A549 (cell line): ENCODE measurements at regions not wholly inside any gene's neighbourhood (a gene's known extent, or its start where the extent isn't known, plus 50 kb on each side); places are given as distances from the start of the nearest gene placed in this dataset.

Source experiments
- ATAC-seq, 2 experiments: fragments of 200-7000 bp in 1 of 2; fragments of >200 bp in 1 of 2; cut with Nextera tagmentation in 1 of 2; cut with Tn5 transposase in 1 of 2; 3 replicates each; pipeline versions ENCODE4 v1.8.0 to v1.9.1; 2018 to 2020; ENCODE audit warnings: mild to moderate bottlenecking in 1 of 2, moderate library complexity in 1 of 2
- CTCF ChIA-PET: fragments of 300-600 bp; sonication (Branson Sonifier 250); formaldehyde crosslinking; extraction: SDS; loops from one replicate; lab custom pipeline; 2021; ENCODE audit warnings: antibody characterized with exemption, inconsistent platforms; lab: Yijun Ruan, JAX
- POLR2A ChIA-PET: fragments of 350-600 bp; formaldehyde crosslinking; extraction: SDS; loops from one replicate; lab custom pipeline; 2021; ENCODE audit warnings: antibody characterized with exemption, inconsistent platforms; lab: Yijun Ruan, JAX
- DNase-seq, 2 experiments: peaks; one replicate each; pipeline versions ENCODE4 v3.0.0 to v3.0.0-alpha.2; 2011 to 2016; ENCODE audit warnings: low read depth in 1 of 2, low spot score in 1 of 2
- FAIRE-seq: peaks from 2 replicates; lab custom pipeline; 2011; peaks lifted over from hg19 to GRCh38; lab: Jason Lieb, UNC
- H3K27ac ChIP-seq, 2 experiments: fragments of >200 bp; sonication (Bioruptor Twin); formaldehyde crosslinking; 3 replicates each; pipeline ENCODE4 v1.5.1; 2016 to 2017
- H3K4me1 ChIP-seq: fragments of >200 bp; sonication (Bioruptor Twin); formaldehyde crosslinking; 3 replicates; pipeline ENCODE4 v1.6.1; 2016
- H3K4me2 ChIP-seq: fragments of >200 bp; sonication (Bioruptor Twin); formaldehyde crosslinking; 3 replicates; pipeline ENCODE4 v1.6.1; 2016
- H3K4me3 ChIP-seq: fragments of >200 bp; sonication (Bioruptor Twin); formaldehyde crosslinking; 3 replicates; pipeline ENCODE4 v1.5.1; 2016
- H3K9me3 ChIP-seq: fragments of >200 bp; sonication (Bioruptor Twin); formaldehyde crosslinking; 3 replicates; pipeline ENCODE4 v1.6.1; 2016
- CBX2 ChIP-seq: fragments of 200-600 bp; sonication (generic); IDR thresholded peaks from 2 replicates; pipeline ENCODE4 v1.6.1; 2016; ENCODE audit warnings: low read depth, mild to moderate bottlenecking, borderline replicate concordance
- CHD4 ChIP-seq: fragments of 200-600 bp; sonication (generic); IDR thresholded peaks from 2 replicates; pipeline ENCODE4 v1.6.1; 2016; ENCODE audit warnings: antibody characterized with exemption, mild to moderate bottlenecking, borderline replicate concordance
- ESRRA ChIP-seq: fragments of 150-350 bp; IDR thresholded peaks from 2 replicates; pipeline ENCODE4 v1.6.1; 2014; ENCODE audit warnings: mild to moderate bottlenecking, low read length, borderline replicate concordance
- HES2 ChIP-seq: fragments of >200 bp; sonication (Bioruptor Twin); formaldehyde crosslinking; IDR thresholded peaks from 2 replicates; pipeline ENCODE4 v1.6.1; 2016
- HEYL ChIP-seq: fragments of 250-450 bp; sonication (Bioruptor Pico); IDR thresholded peaks from 2 replicates; pipeline ENCODE4 v1.8.0; 2021; ENCODE audit warnings: mild to moderate bottlenecking, moderate library complexity
- JUN ChIP-seq, 2 experiments: fragments of >200 bp; sonication (Bioruptor Twin); formaldehyde crosslinking; IDR thresholded peaks; 2 replicates in 1 of 2; 3 replicates in 1 of 2; pipeline ENCODE4 v1.6.1; 2016 to 2017
- JUNB ChIP-seq: fragments of >200 bp; sonication (Bioruptor Twin); formaldehyde crosslinking; IDR thresholded peaks from 2 replicates; pipeline ENCODE4 v1.6.1; 2016
- KDM1A ChIP-seq: fragments of 200-600 bp; sonication (generic); IDR thresholded peaks from 2 replicates; pipeline ENCODE4 v1.6.1; 2016; ENCODE audit warnings: low read depth, mild to moderate bottlenecking
- NR3C1 ChIP-seq: fragments of >200 bp; sonication (Bioruptor Twin); formaldehyde crosslinking; IDR thresholded peaks from 3 replicates; pipeline ENCODE4 v1.6.1; 2017
- PHF8 ChIP-seq: fragments of 200-600 bp; sonication (generic); IDR thresholded peaks from 2 replicates; pipeline ENCODE4 v1.6.1; 2016; ENCODE audit warnings: low read depth, mild to moderate bottlenecking, antibody characterized with exemption, moderate library complexity, borderline replicate concordance
- POLR2AphosphoS2 ChIP-seq: conservative IDR thresholded peaks from 2 replicates; pipeline ENCODE4 v1.6.1; 2012; ENCODE audit warnings: low read length, improper control_type of control experiment, inconsistent platforms
- RAD21 ChIP-seq, 2 experiments: fragments of >200 bp in 1 of 2; sonication (Bioruptor Twin) in 1 of 2; formaldehyde crosslinking in 1 of 2; IDR thresholded peaks in 1 of 2; conservative IDR thresholded peaks in 1 of 2; 2 replicates in 1 of 2; 3 replicates in 1 of 2; pipeline ENCODE4 v1.6.1; 2012 to 2018; ENCODE audit warnings: inconsistent platforms in 1 of 2
- RCOR1 ChIP-seq: fragments of 150-350 bp; IDR thresholded peaks from 2 replicates; pipeline ENCODE4 v1.6.1; 2014; ENCODE audit warnings: antibody characterized with exemption, low read length, low read depth
- RNF2 ChIP-seq: fragments of 200-600 bp; sonication (generic); IDR thresholded peaks from 2 replicates; pipeline ENCODE4 v1.6.1; 2016; ENCODE audit warnings: low read depth, mild to moderate bottlenecking, antibody characterized with exemption, moderate library complexity, borderline replicate concordance
- TFCP2L1 ChIP-seq: fragments of 250-450 bp; sonication (Bioruptor Pico); IDR thresholded peaks from 2 replicates; pipeline ENCODE4 v1.5.0; 2021; ENCODE audit warnings: mild to moderate bottlenecking
- TP53 ChIP-seq: fragments of 250-450 bp; sonication (Bioruptor Pico); IDR thresholded peaks from 2 replicates; pipeline ENCODE4 v1.5.0; 2021; ENCODE audit warnings: mild to moderate bottlenecking, moderate library complexity
- ZFP36 ChIP-seq: fragments of 450-650 bp; IDR thresholded peaks from 2 replicates; pipeline ENCODE4 v1.6.1; 2014; ENCODE audit warnings: borderline replicate concordance; ENCODE audit not compliant: partially characterized antibody
- ZNF302 ChIP-seq: fragments of 250-450 bp; sonication (Bioruptor Pico); IDR thresholded peaks from 2 replicates; pipeline ENCODE4 v1.9.0; 2021; ENCODE audit warnings: inconsistent platforms, mild to moderate bottlenecking, moderate library complexity
- ZSCAN20 ChIP-seq: fragments of 250-450 bp; sonication (Bioruptor Pico); IDR thresholded peaks from 2 replicates; pipeline ENCODE4 v1.8.0; 2022; ENCODE audit warnings: mild to moderate bottlenecking, moderate library complexity
- WGBS: methylation state at CpG from one replicate; pipeline ENCODE4 v1.1.6; 2017; ENCODE audit errors: missing lambda C conversion rate; 5-methylcytosine and 5-hydroxymethylcytosine counted together
- TF ChIP-seq, protein P1 (sequence below): fragments of 250-450 bp; sonication (Bioruptor Pico); IDR thresholded peaks from 2 replicates; pipeline ENCODE4 v1.5.0; 2021; ENCODE audit warnings: mild to moderate bottlenecking, moderate library complexity, borderline replicate concordance
- TF ChIP-seq, protein P2 (sequence below): IDR thresholded peaks from 2 replicates; pipeline ENCODE4 v1.6.1; 2012

- Histone ChIP-seq H3K27ac (no peak overlapping the region), H3K9me3 (no peaks in the 10 kb centered on the region), H3K4me1 (no peaks in the 10 kb centered on the region), H3K4me3 (no peak overlapping the region), H3K4me2 (no peak overlapping the region)
- ATAC-seq (no peak), FAIRE-seq (no peak), DNase-seq (no peak)
- 51% methylated on average over 23 of the region's 23 CpGs for WGBS
- ChIA-PET CTCF (no interaction called here), POLR2A (no interaction called here)
- TF ChIP-seq RCOR1 = no peak
- no peak for TF ChIP-seq ZNF302
- no peak for TF ChIP-seq TFCP2L1 (CRISPR knock-in tag)
- TF ChIP-seq JUNB = no peak
- no peak for TF ChIP-seq CHD4
- no peak for TF ChIP-seq POLR2AphosphoS2
- TF ChIP-seq HEYL (CRISPR knock-in tag) = no peak
- no peak for TF ChIP-seq JUN (IDR thresholded peaks at IDR 0.05)
- TF ChIP-seq RAD21 (conservative IDR thresholded peaks at IDR 0.05 in 1 of 2, IDR thresholded peaks at IDR 0.05 in 1 of 2) = no peak
- TF ChIP-seq HES2 = no peak
- no peak for TF ChIP-seq ZSCAN20 (CRISPR knock-in tag)
- TF ChIP-seq, protein P1, sequence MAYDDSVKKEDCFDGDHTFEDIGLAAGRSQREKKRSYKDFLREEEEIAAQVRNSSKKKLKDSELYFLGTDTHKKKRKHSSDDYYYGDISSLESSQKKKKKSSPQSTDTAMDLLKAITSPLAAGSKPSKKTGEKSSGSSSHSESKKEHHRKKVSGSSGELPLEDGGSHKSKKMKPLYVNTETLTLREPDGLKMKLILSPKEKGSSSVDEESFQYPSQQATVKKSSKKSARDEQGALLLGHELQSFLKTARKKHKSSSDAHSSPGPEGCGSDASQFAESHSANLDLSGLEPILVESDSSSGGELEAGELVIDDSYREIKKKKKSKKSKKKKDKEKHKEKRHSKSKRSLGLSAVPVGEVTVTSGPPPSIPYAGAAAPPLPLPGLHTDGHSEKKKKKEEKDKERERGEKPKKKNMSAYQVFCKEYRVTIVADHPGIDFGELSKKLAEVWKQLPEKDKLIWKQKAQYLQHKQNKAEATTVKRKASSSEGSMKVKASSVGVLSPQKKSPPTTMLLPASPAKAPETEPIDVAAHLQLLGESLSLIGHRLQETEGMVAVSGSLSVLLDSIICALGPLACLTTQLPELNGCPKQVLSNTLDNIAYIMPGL = no peak
Measured at GRCh38 chr18:76145521-76146376, 349.3 kb downstream of the ZNF516 start.

DNA sequence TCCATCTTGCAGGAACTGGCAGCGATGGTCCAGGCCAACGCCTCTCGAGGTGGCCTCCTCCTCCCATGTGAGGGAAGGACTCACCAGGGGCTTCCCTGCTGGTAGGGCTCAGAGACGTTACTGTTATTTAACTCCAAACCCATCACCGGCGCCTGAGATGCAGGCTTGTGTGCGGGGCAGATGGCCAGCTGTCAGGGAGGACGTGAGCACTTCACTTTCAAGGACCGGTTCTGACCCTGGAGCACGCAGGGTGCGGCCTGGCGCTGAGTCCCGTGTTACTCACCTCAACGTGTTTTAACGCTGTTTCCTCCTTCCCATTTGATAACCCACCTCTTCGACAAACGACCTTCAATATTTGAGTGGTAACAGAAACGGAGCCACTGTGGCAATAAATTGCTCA, 350.2 kb downstream of the ZNF516 start:
- CTCF ChIA-PET = no interaction called here

GRCh38 chr18:76142611-76143010, 352.4 kb downstream of the ZNF516 start:
- ChIA-PET POLR2A (no interaction called here), CTCF (no interaction called here)
- H3K4me3 ChIP-seq = no peak overlapping the region
- no peak for TF ChIP-seq RAD21 (conservative IDR thresholded peaks at IDR 0.05 in 1 of 2, IDR thresholded peaks at IDR 0.05 in 1 of 2)
- H3K27ac ChIP-seq = no peak overlapping the region
- H3K4me1 ChIP-seq = no peaks in the 10 kb centered on the region
- H3K9me3 ChIP-seq = no peaks in the 10 kb centered on the region
- 12% methylated on average over 2 of the region's 2 CpGs for WGBS
- DNase-seq (no peak), FAIRE-seq (no peak), ATAC-seq (no peak)
- H3K4me2 ChIP-seq = no peak overlapping the region

More for the DNA sequence above, 350.2 kb downstream of the ZNF516 start:
- no peak overlapping the region for H3K4me3 ChIP-seq
- DNase-seq (no peak), ATAC-seq (no peak)
- H3K27ac ChIP-seq = no peak overlapping the region
- no peak for TF ChIP-seq NR3C1
- no peak for TF ChIP-seq JUNB
- no peak for TF ChIP-seq PHF8
- no peak for TF ChIP-seq KDM1A
- no peak for TF ChIP-seq TP53
- TF ChIP-seq, protein P2, sequence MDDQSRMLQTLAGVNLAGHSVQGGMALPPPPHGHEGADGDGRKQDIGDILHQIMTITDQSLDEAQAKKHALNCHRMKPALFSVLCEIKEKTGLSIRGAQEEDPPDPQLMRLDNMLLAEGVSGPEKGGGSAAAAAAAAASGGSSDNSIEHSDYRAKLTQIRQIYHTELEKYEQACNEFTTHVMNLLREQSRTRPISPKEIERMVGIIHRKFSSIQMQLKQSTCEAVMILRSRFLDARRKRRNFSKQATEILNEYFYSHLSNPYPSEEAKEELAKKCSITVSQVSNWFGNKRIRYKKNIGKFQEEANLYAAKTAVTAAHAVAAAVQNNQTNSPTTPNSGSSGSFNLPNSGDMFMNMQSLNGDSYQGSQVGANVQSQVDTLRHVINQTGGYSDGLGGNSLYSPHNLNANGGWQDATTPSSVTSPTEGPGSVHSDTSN = no peak
- no peak for TF ChIP-seq RNF2
- no peak for TF ChIP-seq ZFP36
- TF ChIP-seq HES2 = no peak
- no peak for TF ChIP-seq ESRRA
- no peak for TF ChIP-seq POLR2AphosphoS2
- no peak for TF ChIP-seq RAD21 (conservative IDR thresholded peaks at IDR 0.05 in 1 of 2, IDR thresholded peaks at IDR 0.05 in 1 of 2)
- TF ChIP-seq CBX2 = no peak
- no peak for TF ChIP-seq TFCP2L1 (CRISPR knock-in tag)
- TF ChIP-seq, all 56 proteins: peak for 0
- WGBS = 31% methylated on average over 14 of the region's 18 CpGs
- Histone ChIP-seq H3K9me3 (no peaks in the 10 kb centered on the region), H3K4me1 (no peaks in the 10 kb centered on the region), H3K4me2 (no peak overlapping the region)
- POLR2A ChIA-PET = no interaction called here
- FAIRE-seq = no peak
